SK-N-SH (cell line): ENCODE measurements at regions not wholly inside any gene's neighbourhood (a gene's known extent, or its start where the extent isn't known, plus 50 kb on each side); places are given as distances from the start of the nearest gene placed in this dataset.

Experiments
- CTCF ChIA-PET: fragments of 300-600, 350-600 bp; formaldehyde crosslinking; extraction: SDS; loops from one replicate; lab custom pipeline; 2021; lab: Yijun Ruan, JAX
- POLR2A ChIA-PET: fragments of 350-600 bp; sonication (Branson Sonifier 250); formaldehyde crosslinking; extraction: SDS; loops from one replicate; lab custom pipeline; 2020; ENCODE audit warnings: antibody characterized with exemption, inconsistent platforms; lab: Yijun Ruan, JAX
- DNase-seq: peaks from one replicate; pipeline ENCODE4 v3.0.0; 2012
- H2AFZ ChIP-seq: fragments of 200-600 bp; sonication (generic); 2 replicates; pipeline ENCODE4 v1.8.1; 2016; ENCODE audit warnings: antibody characterized with exemption, mild to moderate bottlenecking, low read depth
- H3F3A ChIP-seq: fragments of 200-600 bp; sonication (generic); replicated peaks from 2 replicates; pipeline ENCODE3; 2016; ENCODE audit warnings: antibody characterized with exemption, mild to moderate bottlenecking; ENCODE audit not compliant: insufficient read depth
- H3K27ac ChIP-seq, 2 experiments: fragments of 200-500 bp in 1 of 2; fragments of 200-600 bp in 1 of 2; sonication (Bioruptor generic) in 1 of 2; sonication (generic), shearing (Covaris generic) in 1 of 2; 2 replicates each; pipeline versions ENCODE4 v1.5.1 to v1.6.1; 2014 to 2016; ENCODE audit warnings: low read depth in 2 of 2, inconsistent platforms in 1 of 2, low read length in 1 of 2, mild to moderate bottlenecking in 1 of 2, mixed read lengths in 1 of 2
- H3K27me3 ChIP-seq: fragments of 200-600 bp; sonication (generic), shearing (Covaris generic); 2 replicates; pipeline ENCODE4 v1.6.1; 2016; ENCODE audit warnings: mixed run types; ENCODE audit not compliant: insufficient read depth
- H3K36me3 ChIP-seq, 2 experiments: fragments of 200-500 bp in 1 of 2; fragments of 200-600 bp in 1 of 2; sonication (Bioruptor generic) in 1 of 2; sonication (generic) in 1 of 2; replicated peaks in 1 of 2; 2 replicates each; pipeline versions ENCODE3 to v1.5.1; 2014 to 2016; ENCODE audit warnings: low read length in 1 of 2, mild to moderate bottlenecking in 1 of 2; ENCODE audit not compliant: insufficient read depth in 2 of 2, control insufficient read depth in 1 of 2
- H3K4me1 ChIP-seq, 2 experiments: fragments of 200-500 bp in 1 of 2; fragments of 200-600 bp in 1 of 2; sonication (Bioruptor generic) in 1 of 2; sonication (generic), shearing (Covaris generic) in 1 of 2; 2 replicates each; pipeline versions ENCODE4 v1.5.1 to v1.6.1; 2014 to 2016; ENCODE audit warnings: low read depth in 1 of 2, low read length in 1 of 2, mixed run types in 1 of 2; ENCODE audit not compliant: insufficient read depth in 2 of 2, control insufficient read depth in 1 of 2
- H3K4me2 ChIP-seq: fragments of 200-600 bp; sonication (generic), shearing (Covaris generic); 2 replicates; pipeline ENCODE4 v1.6.1; 2017; ENCODE audit warnings: mixed run types
- H3K4me3 ChIP-seq, 2 experiments: fragments of 200-500 bp in 1 of 2; fragments of 200-600 bp in 1 of 2; sonication (Bioruptor generic) in 1 of 2; sonication (generic), shearing (Covaris generic) in 1 of 2; 2 replicates each; pipeline versions ENCODE4 v1.5.1 to v1.8.1; 2014 to 2016; ENCODE audit warnings: low read depth in 2 of 2, inconsistent platforms in 1 of 2, low read length in 1 of 2, mild to moderate bottlenecking in 1 of 2, mixed read lengths in 1 of 2, moderate library complexity in 1 of 2
- H3K79me2 ChIP-seq: fragments of 200-600 bp; sonication (generic); 2 replicates; pipeline ENCODE4 v1.8.1; 2017; ENCODE audit warnings: mild to moderate bottlenecking; ENCODE audit not compliant: insufficient read depth
- H3K9ac ChIP-seq: fragments of 200-600 bp; sonication (generic); 2 replicates; pipeline ENCODE4 v1.6.1; 2017; ENCODE audit warnings: mixed run types
- H3K9me2 ChIP-seq: fragments of 200-600 bp; sonication (generic); 2 replicates; pipeline ENCODE4 v1.6.1; 2017; ENCODE audit warnings: mixed run types
- H3K9me3 ChIP-seq: fragments of 200-600 bp; sonication (generic); 2 replicates; pipeline ENCODE4 v1.6.1; 2017; ENCODE audit warnings: mixed run types, mild to moderate bottlenecking, moderate library complexity
- H4K20me1 ChIP-seq: fragments of 200-600 bp; sonication (generic); 2 replicates; pipeline ENCODE4 v1.6.1; 2017; ENCODE audit warnings: mild to moderate bottlenecking, mixed run types; ENCODE audit not compliant: insufficient read depth
- EP300 ChIP-seq, 2 experiments: IDR thresholded peaks; 2 replicates each; pipeline versions ENCODE4 v1.4.0 to v1.6.1; 2012; ENCODE audit warnings: borderline replicate concordance in 1 of 2, low read depth in 1 of 2, low read length in 1 of 2
- FOSL2 ChIP-seq: IDR thresholded peaks from 2 replicates; pipeline ENCODE4 v1.4.0; 2012; ENCODE audit warnings: low read depth, mild to moderate bottlenecking, moderate library complexity, borderline replicate concordance
- JUND ChIP-seq: IDR thresholded peaks from 2 replicates; pipeline ENCODE4 v1.4.0; 2012
- MAX ChIP-seq: IDR thresholded peaks from 2 replicates; pipeline ENCODE4 v1.4.0; 2012; ENCODE audit warnings: low read depth
- NFIC ChIP-seq: IDR thresholded peaks from 2 replicates; pipeline ENCODE4 v1.4.0; 2012; ENCODE audit warnings: borderline replicate concordance
- NRF1 ChIP-seq: IDR thresholded peaks from 2 replicates; pipeline ENCODE4 v1.6.1; 2012; ENCODE audit warnings: low read depth, mild to moderate bottlenecking, low read length
- PBX3 ChIP-seq: IDR thresholded peaks from 2 replicates; pipeline ENCODE4; 2012
- POLR2AphosphoS5 ChIP-seq: IDR thresholded peaks from 2 replicates; pipeline ENCODE4 v1.6.1; 2012; ENCODE audit warnings: low read depth, low read length
- RFX5 ChIP-seq: IDR thresholded peaks from 2 replicates; pipeline ENCODE4 v1.6.1; 2012; ENCODE audit warnings: mild to moderate bottlenecking, improper control_type of control experiment, low read length
- SIN3A ChIP-seq: IDR thresholded peaks from 2 replicates; pipeline ENCODE4 v1.6.1; 2012; ENCODE audit warnings: low read depth, mild to moderate bottlenecking, low read length, moderate library complexity, borderline replicate concordance
- TCF12 ChIP-seq: IDR thresholded peaks from 2 replicates; pipeline ENCODE4 v1.4.0; 2012
- TEAD4 ChIP-seq: IDR thresholded peaks from 2 replicates; pipeline ENCODE4 v1.4.0; 2012; ENCODE audit warnings: mild to moderate bottlenecking, borderline replicate concordance; ENCODE audit not compliant: insufficient read depth
- USF2 ChIP-seq: fragments of 150-350 bp; IDR thresholded peaks from 2 replicates; pipeline ENCODE4 v1.6.1; 2017; ENCODE audit warnings: antibody characterized with exemption, low read length, low read depth, borderline replicate concordance
- WGBS: methylation state at CpG from one replicate; pipeline ENCODE4 v1.1.6; 2017; ENCODE audit warnings: low lambda C conversion rate; 5-methylcytosine and 5-hydroxymethylcytosine counted together

- TF ChIP-seq MAX (no peak), POLR2AphosphoS5 (no peak)
These were observed 214.4 kb upstream of the STXBP5 start (continued) for GRCh38 chr6:146989860-146990259.

- H3K36me3 ChIP-seq: no peaks in the 10 kb centered on the region
- 5% methylated on average over 2 of the region's 2 CpGs for WGBS
- TF ChIP-seq FOSL2 (peak; percentile 63; the same call in 1 of the 2 replicates), TEAD4 (peak; percentile 64; the same call in 1 of the 2 replicates), EP300 (IDR thresholded peaks at IDR 0.05; ENCODE audit: borderline replicate concordance in 1 of 2, low read depth in 1 of 2, low read length in 1 of 2) (peak in 1 of 2 experiments; percentile 64; a peak in 1 of 4 replicates), RFX5 (no peak), TCF12 (peak; percentile 64), NFIC (peak; percentile 89), PBX3 (peak; percentile 62; the same call in 1 of the 2 replicates), JUND (peak; percentile 48), NRF1 (no peak)
- no peaks in the 10 kb centered on the region for H4K20me1 ChIP-seq
- H3K4me1 ChIP-seq: peaks cover 0 to 3% of the 10 kb centered on the region in 2 experiments; a peak in 1 of 4 replicates
- H3K9me3 ChIP-seq: no peaks in the 10 kb centered on the region
- H3K9ac ChIP-seq: no peak overlapping the region
- H3K4me2 ChIP-seq: no peak overlapping the region
- peaks cover 22% of the 10 kb centered on the region for H3F3A ChIP-seq
- H3K79me2 ChIP-seq: no peaks in the 10 kb centered on the region
- H3K4me3 ChIP-seq: no peak overlapping the region
- H3K9me2 ChIP-seq: no peaks in the 10 kb centered on the region
- H2AFZ ChIP-seq: no peak overlapping the region
- DNase-seq: no peak
- H3K27ac ChIP-seq: peak overlapping the region; percentile 53 to 64; a peak in 3 of 4 replicates
- no peaks in the 10 kb centered on the region for H3K27me3 ChIP-seq
- CTCF ChIA-PET: interaction anchor here (1.1 kb wide), 1 partner anchor 45 kb away, joined by 3 read pairs; no protein-coding TSS in a partner anchor
- POLR2A ChIA-PET: no interaction called here
These were observed 213.9 kb upstream of the STXBP5 start for GRCh38 chr6:146990284-146990683.

- no peaks in the 10 kb centered on the region for H3K27me3 ChIP-seq
- no peak overlapping the region for H3K9ac ChIP-seq
- H3K4me3 ChIP-seq: no peak overlapping the region
- H3K36me3 ChIP-seq: no peaks in the 10 kb centered on the region
- ChIA-PET POLR2A (no interaction called here), CTCF (interaction anchor here (0.8 to 1.1 kb wide), 2 partner anchors 21 to 46 kb away, joined by 3 to 4 read pairs; no protein-coding TSS in a partner anchor)
- peaks cover 22% of the 10 kb centered on the region for H3F3A ChIP-seq
- H3K9me3 ChIP-seq: no peaks in the 10 kb centered on the region
- DNase-seq: no peak
- H3K9me2 ChIP-seq: no peaks in the 10 kb centered on the region
- H3K4me2 ChIP-seq: no peak overlapping the region
- H3K79me2 ChIP-seq: no peaks in the 10 kb centered on the region
- H4K20me1 ChIP-seq: no peaks in the 10 kb centered on the region
- 67% methylated on average over 11 of the region's 11 CpGs for WGBS
- peaks cover 0 to 3% of the 10 kb centered on the region in 2 experiments; a peak in 1 of 4 replicates for H3K4me1 ChIP-seq
- no peak overlapping the region for H2AFZ ChIP-seq
- peak overlapping the region; percentile 53 to 64; a peak in 3 of 4 replicates for H3K27ac ChIP-seq
- TF ChIP-seq FOSL2 (0 out of 2 replicates have a peak, but pooled peaks have one; percentile 8), USF2 (no peak), PBX3 (peak; percentile 62), TCF12 (peak; percentile 10; the same call in 1 of the 2 replicates), NFIC (peak; percentile 34; the same call in 1 of the 2 replicates), SIN3A (no peak)
These were observed 213.1 kb upstream of the STXBP5 start for GRCh38 chr6:146990821-146991798.
